Retina (tissue), 1 donor: ENCODE measurements at regions not wholly inside any gene's neighbourhood (a gene's known extent, or its start where the extent isn't known, plus 50 kb on each side); places are given as distances from the start of the nearest gene placed in this dataset.

Experiments used
- DNase-seq: peaks from one replicate; pipeline ENCODE4 v3.0.0-alpha.2; 2016

- DNase-seq: no peak
These were observed 167.8 kb downstream of the RAB28 start for GRCh38 chr4:13316354-13316753.

DNA sequence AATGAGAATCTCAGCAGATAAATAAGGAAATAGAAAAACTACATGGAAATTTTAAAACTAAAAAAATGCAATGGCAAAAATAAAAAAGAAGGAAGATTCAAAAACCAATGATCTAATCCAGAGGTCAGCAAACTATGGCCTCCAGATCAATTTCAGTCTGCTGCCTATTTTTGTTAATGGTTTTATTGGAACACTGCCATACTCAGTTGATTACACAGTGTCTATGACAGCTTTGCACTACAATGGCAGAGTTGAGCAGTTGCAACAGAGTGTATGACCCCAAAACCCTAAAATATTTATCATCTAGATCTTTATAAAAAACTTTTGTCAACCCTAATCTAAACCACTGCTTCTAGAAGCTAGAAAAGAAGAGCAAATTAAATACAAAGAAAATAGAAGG is 170.3 kb downstream of the RAB28 start:
- DNase-seq: no peak

DNA sequence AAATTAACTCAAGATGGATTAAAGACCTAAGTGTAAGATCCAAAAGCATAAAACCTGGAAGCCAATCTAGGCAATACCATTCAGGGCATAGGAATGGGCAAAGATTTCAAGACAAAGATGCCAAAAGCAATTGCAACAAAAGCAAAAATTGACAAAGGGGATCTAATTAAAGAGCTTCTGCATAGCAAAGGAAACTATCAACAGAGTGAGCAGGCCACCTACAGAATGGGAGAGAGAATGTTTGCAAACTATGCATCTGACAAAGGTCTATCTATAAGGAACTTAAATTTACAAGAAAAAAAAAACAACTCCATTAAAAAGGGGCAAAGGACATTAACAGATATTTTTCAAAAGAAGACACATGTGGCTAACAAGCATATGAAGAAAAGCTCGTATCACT is 171.9 kb downstream of the RAB28 start:
- no peak for DNase-seq

DNA sequence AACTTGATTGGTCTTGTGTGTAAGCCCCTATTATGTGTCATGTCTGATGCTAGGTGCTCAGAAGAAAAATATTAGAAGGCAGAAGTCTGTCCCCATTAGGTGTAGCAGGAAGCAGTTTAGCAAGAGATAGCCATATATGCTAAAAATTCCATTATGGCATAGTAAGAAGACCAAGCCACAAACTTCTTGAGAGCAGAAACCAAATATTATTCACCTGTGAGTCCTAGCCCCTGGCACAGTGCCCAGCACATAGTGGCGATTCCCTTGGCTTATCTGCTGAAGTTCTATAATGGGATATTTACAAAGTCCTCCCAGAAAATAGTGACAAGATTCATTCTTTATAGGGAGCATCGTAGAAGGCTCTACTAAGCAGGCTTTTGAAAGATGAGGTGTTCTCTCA is 174.4 kb downstream of the RAB28 start:
- no peak for DNase-seq

DNA sequence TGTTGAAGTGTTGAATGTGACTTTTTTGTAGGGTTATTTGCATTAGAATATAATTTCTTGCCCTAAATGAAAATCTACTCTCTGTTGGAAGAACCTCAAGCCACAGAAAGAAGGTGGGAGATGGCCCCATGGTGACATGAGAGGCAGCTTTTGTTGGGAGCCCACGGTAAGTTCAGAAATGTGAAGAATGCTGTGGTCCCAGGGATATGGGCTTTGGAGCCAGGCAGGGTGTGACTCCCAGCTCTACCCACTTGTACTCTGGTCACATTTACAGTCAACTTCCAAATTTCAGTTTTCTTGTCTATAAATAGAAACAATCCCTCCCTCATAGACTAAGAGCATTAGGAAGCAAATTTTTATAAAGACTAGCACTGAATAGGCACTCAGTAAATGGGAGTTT is 177.8 kb downstream of the RAB28 start:
- no peak for DNase-seq

DNA sequence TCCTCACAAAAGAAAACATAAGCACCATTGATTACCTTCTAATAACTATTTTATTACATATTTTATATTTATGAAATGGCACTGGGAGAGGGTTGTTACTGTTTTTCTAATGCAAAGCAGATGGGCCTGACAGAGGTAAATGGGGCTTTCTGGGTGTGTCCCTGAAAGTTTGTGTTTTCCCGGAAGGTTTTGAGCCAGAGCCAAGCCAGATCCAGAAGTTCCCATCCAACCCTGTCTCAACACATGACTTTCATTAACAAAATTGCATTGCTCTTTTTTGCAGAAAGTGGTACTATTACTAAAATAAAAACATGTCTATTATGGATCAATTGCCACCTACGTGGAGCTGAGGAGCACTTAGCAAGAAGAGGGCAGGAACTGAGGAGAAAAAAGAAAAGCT is 181.3 kb downstream of the RAB28 start:
- no peak for DNase-seq

DNA sequence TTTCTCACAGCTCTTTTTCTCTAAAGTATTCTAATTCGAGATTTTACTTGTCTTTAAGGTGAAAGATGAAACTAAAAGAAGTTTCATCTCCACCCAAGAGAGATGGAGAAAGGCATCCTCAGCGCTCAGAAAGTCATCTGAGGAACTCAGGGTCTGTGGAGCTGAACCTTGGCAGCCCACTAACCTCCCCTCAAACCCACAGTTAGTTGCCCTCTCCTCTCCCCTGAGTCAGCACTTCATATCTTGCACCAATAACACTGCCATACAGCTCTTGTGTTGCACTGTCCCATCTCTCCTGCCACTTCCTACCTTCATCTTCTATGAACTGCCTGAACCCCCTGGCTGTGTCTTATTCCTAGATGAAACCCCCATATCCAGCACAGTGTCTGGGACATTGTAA is 184.8 kb downstream of the RAB28 start:
- no peak for DNase-seq

DNA sequence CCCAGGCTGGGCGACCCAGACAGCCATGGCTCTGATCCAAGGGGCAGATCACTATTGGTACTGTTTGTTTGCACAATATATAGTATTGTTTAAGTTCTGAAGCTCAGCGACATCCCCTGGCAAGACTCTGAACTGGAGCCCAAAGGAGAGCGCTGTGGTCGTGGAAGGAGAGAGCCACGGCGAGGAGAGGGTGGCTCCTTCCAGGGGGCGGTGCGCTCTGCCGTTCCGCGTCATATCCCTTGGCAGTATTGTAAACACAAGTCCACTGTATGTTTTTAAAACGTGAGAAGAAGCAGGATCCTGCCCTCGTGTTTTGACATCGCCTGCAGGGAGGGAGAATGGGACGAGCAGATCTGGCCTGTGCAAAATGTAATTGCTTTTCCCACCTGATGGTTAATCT is 185.5 kb downstream of the RAB28 start:
- no peak for DNase-seq

DNA sequence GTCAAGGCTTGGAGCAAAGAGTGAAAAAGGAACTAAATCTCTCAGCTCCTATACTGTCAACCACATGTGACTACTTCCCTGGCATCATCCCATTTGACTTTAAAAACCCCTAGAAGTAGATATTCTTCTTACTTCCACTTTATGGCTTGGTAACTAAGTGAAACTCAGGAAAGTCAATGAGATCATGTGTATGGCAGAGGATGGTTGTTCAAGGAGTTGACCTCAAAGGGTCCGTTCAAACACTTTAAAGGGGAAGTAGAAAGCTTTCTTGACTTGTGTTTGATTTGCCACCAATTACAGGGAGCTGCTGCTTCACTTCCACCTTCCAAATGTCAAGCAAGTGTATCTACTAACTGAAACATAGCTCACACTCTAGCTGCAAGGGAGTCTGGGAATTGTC is 187.2 kb downstream of the RAB28 start:
- no peak for DNase-seq

DNA sequence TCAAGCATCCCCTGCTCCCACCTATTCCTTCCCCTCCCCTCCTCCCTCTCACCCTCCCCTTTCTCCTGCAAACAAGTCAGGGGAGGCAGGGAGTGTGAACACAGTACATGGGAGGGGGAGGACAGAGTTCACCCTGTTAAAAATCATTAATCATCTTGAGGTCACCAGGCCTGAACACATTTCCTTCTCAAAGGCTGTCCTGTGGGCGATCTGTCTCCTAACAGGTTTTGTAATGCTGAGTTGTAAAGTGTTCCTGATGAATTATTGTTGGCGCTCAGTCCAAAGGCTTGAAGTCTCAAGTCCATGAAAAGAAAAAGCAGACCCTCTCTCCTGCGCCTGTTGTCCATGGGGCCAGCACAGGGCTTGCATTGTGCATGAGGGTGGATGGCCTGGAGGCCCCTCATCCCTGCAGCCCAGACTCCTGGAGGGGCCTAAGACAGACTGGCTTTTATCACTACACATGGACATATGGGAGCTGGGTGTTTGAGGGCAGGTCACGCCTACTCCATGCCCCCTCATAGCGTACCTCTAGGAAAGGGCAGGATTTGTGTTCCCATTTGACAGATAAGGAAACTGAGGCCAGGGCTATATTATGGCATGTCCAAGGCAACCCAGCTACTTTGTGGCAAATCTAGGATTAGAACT is 189.1 kb downstream of the RAB28 start:
- DNase-seq: no peak

- DNase-seq: no peak
These were observed 191.8 kb downstream of the RAB28 start for GRCh38 chr4:13292372-13292771.

DNA sequence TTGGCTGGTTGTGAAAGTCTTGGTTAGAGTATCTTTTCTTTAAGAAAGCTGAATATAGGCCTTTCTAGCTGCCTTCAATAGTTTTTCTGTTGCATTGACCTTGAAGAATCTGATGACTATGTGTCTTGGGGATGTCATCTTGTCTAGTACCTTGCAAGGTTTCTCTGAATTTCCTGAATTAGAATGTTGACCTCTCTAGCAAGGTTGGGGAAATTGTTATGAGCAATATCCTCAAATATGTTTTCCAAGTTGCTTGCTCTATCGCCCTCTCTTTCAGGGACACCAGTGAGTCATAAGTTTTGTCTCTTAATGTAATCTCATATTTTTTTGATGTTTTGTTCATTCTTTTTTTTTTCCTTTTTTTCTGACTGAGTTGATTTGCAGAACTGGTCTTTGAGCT is 194.7 kb downstream of the RAB28 start:
- DNase-seq: no peak

GRCh38 chr4:13285336-13285735 is 198.8 kb downstream of the RAB28 start:
- DNase-seq: no peak

DNA sequence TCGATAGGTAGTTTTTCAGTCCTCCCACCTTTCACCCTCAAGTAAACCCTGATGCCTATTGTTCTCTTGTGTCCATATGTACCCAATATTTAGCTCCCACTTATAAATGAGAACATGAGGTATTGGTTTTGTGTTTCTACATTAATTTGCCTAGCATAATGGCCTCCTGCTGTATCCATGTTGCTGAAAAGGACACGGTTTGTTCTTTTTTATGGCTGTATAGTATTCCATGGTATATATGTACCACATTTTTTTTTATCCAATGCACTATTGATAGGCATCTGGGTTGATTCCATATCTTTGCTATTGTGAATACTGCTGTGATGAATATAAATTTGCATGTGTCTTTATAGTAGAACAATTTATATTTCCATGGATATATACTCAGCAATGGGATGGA is 199.2 kb downstream of the RAB28 start:
- DNase-seq: no peak

GRCh38 chr4:13276357-13276756 is 207.8 kb downstream of the RAB28 start:
- no peak for DNase-seq

- DNase-seq: no peak
These were observed 215.4 kb downstream of the RAB28 start for GRCh38 chr4:13268703-13269102.

DNA sequence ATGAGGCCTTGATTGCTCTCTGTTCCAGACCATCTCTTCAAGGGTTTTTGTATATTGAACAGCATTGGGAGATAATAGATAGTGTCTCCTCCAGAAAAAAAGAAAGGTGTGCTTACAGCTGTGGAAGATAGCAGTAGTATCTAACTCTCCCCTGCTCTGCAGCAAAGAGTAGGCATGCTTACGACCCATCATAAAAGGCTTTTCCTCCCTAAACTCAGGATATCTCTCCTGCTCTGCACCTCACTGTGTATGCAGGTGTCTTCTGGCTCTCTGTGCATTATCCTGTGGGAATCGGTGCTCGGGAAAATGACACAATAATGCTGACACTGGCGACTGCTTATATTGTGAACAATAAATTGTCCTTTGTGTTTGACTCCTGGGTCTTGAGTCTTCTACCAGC is 216.0 kb downstream of the RAB28 start:
- no peak for DNase-seq

DNA sequence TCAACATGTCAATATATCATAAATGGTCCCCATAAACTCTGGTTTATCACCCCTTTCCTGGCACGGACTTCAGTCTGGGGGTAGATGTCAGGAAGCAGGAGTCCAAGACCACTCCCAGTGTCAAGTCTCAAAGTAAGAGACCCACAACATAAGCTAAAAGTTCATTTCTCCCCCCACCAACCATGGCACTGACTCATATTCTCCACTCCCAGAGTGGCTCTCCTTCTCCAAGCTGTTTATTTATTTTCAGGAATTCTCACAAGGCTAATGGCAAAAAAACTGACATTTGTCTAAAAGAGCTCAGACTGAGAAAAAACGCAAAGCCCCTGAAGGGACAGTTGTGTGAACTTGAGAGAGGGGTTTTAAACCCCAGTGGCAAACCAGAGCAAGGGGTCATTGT is 217.0 kb downstream of the RAB28 start:
- DNase-seq: no peak

- no peak for DNase-seq
These were observed 217.5 kb downstream of the RAB28 start for GRCh38 chr4:13266687-13267086.

DNA sequence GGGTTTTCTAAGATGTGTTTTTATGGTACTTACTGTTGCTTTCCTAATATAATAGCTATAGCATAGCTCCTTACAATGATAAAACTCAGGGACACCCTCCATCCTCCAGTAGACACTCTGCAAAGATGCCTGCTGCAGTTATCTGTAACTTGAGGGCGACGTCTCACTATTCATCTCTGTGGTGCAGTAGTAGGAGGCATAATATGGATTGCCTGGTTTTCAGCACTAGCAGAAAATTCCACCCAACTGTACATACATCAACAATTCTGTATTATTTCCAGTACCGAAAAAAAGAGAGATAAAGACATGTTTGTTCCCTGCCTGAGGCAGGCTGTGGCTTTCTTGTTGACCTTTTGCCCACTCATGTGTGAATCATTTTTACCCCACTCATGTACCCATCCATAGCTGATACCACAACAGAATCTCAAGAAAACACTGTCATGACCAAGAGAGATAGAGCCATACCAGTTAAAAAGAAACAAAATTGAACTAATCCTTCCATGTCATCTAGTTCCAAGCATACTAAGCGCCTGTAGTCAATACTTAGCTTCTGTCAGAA is 220.1 kb downstream of the RAB28 start:
- no peak for DNase-seq

GRCh38 chr4:13262816-13263215 is 221.3 kb downstream of the RAB28 start:
- DNase-seq: no peak

- DNase-seq: no peak
These were observed 222.5 kb downstream of the RAB28 start for GRCh38 chr4:13261486-13262257.

DNA sequence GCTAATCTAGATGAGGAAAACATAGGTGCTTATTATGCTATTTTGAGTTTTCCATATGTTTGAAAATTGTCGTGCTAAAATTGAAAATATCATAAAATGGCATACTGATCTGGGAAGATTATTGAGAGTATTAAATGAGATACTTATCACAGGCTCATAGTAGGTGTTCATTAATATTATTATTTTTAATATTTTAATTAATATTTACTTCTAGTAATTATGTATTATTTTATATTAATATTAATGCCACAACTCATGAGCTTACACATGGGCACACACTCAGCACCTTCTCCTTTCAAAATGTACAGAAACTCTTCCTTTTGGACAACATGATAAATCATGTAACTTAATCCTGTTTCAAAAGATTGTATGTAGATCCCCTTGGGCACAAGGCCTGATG is 223.6 kb downstream of the RAB28 start:
- DNase-seq: no peak

DNA sequence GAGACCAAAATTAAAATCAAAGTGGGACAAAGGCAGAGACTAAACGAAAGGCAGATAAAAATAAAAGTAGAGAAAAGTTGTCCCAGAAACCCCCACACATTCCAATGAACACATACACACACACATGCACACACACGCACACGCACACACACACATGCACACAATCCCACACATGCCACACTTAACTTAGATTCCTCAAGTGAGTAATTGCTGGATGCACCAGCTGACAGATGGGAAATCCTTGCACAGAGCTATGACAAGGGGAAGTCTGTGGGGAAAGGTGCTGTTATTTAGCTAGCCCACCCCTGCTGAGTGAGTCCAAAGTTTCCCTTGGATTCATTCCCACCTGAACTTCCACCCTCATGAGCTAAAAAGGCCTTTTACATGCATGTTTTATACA is 233.9 kb downstream of the RAB28 start:
- no peak for DNase-seq
